ENCODE measurements at regions not wholly inside any gene's neighbourhood (a gene's known extent, or its start where the extent isn't known, plus 50 kb on each side); places are given as distances from the start of the nearest gene placed in this dataset.

- no peak for TF ChIP-seq GATA2 (CRISPR knock-in tag; IDR thresholded peaks at IDR 0.05)
- TF ChIP-seq POLR2AphosphoS5 (IDR thresholded peaks at IDR 0.05; ENCODE audit: control insufficient read depth, insufficient read depth, low read depth, low read length) = no peak
- no peak for TF ChIP-seq EZH2 (IDR thresholded peaks at IDR 0.05; ENCODE audit: borderline replicate concordance, low read depth, low read length)
- no peak for TF ChIP-seq TCF7L2 (IDR thresholded peaks at IDR 0.05; ENCODE audit: low read depth, low read length)
- TF ChIP-seq NRF1 (conservative IDR thresholded peaks at IDR 0.05 in 1 of 2, IDR thresholded peaks at IDR 0.05 in 1 of 2) = no peak
- TF ChIP-seq ESRRA (IDR thresholded peaks at IDR 0.05; ENCODE audit: borderline replicate concordance, low read depth) = no peak
- no peak for TF ChIP-seq E2F6 (IDR thresholded peaks at IDR 0.05; ENCODE audit: borderline replicate concordance in 1 of 2, extremely low read depth in 1 of 2, insufficient read depth in 1 of 2, insufficient read length in 1 of 2, low read depth in 1 of 2, low read length in 1 of 2, poor library complexity in 1 of 2, severe bottlenecking in 1 of 2)
- TF ChIP-seq SIN3A (IDR thresholded peaks at IDR 0.05; ENCODE audit: borderline replicate concordance in 2 of 2, control insufficient read depth in 1 of 2, low read depth in 2 of 2, low read length in 2 of 2) = no peak
- no peak for TF ChIP-seq CEBPB (tag; IDR thresholded peaks at IDR 0.05)
- no peak for TF ChIP-seq E2F4 (CRISPR knock-in tag; IDR thresholded peaks at IDR 0.05; ENCODE audit: low read depth)
- no peak for TF ChIP-seq CAMTA2 (CRISPR knock-in tag; conservative IDR thresholded peaks at IDR 0.05)
Measured at GRCh38 chr13:68897331-68897928, 1210.2 kb upstream of the ATXN8OS start.

Measured in K562 (cell line).